Neural cell (in vitro differentiated cells): ENCODE measurements at regions not wholly inside any gene's neighbourhood (a gene's known extent, or its start where the extent isn't known, plus 50 kb on each side); places are given as distances from the start of the nearest gene placed in this dataset.

Experiments used
- H2AFZ ChIP-seq: fragments of 200-600, 300-800 bp; sonication (generic), shearing (Covaris generic); 2 replicates; pipeline ENCODE4 v1.6.0; 2014; ENCODE audit warnings: low read depth, mild to moderate bottlenecking, antibody characterized with exemption, low read length, moderate library complexity
- H3F3A ChIP-seq: fragments of 200-600 bp; shearing (Covaris generic); 2 replicates; pipeline ENCODE4 v1.6.1; 2016; ENCODE audit warnings: mild to moderate bottlenecking, moderate library complexity, mixed read lengths, antibody characterized with exemption, low read length; ENCODE audit not compliant: insufficient read depth, poor library complexity, severe bottlenecking
- H3K27ac ChIP-seq: fragments of 200-600, 300-800 bp; sonication (generic), shearing (Covaris generic); 2 replicates; pipeline ENCODE4 v1.5.1; 2014; ENCODE audit warnings: mild to moderate bottlenecking, low read length, moderate library complexity
- H3K27me3 ChIP-seq: fragments of 300-800, 200-600 bp; sonication (generic), shearing (Covaris generic); 2 replicates; pipeline ENCODE4 v1.6.0; 2014; ENCODE audit warnings: mild to moderate bottlenecking, low read depth, low read length, moderate library complexity; ENCODE audit not compliant: insufficient read depth
- H3K36me3 ChIP-seq: fragments of 300-800, 200-600 bp; sonication (generic), shearing (Covaris generic); 2 replicates; pipeline ENCODE4 v1.5.1; 2014; ENCODE audit warnings: mild to moderate bottlenecking, antibody characterized with exemption, low read length, moderate library complexity; ENCODE audit not compliant: insufficient read depth
- H3K4me2 ChIP-seq: fragments of 300-800, 200-600 bp; sonication (generic), shearing (Covaris generic); 2 replicates; pipeline ENCODE4 v1.6.0; 2014; ENCODE audit warnings: mild to moderate bottlenecking, low read length
- H3K4me3 ChIP-seq: fragments of 300-800, 200-600 bp; sonication (generic), shearing (Covaris generic); 2 replicates; pipeline ENCODE4 v1.5.1; 2014; ENCODE audit warnings: mild to moderate bottlenecking, low read length, moderate library complexity
- H3K79me2 ChIP-seq: fragments of 200-600 bp; shearing (Covaris generic); replicated peaks from 2 replicates; pipeline ENCODE4 v1.6.0; 2014; ENCODE audit warnings: mild to moderate bottlenecking, low read length, moderate library complexity; ENCODE audit not compliant: insufficient read depth
- H3K9ac ChIP-seq: fragments of 300-800, 200-600 bp; sonication (generic), shearing (Covaris generic); 2 replicates; pipeline ENCODE4 v1.6.1; 2016; ENCODE audit warnings: mild to moderate bottlenecking, low read length, mixed read lengths
- H3K9me2 ChIP-seq: fragments of 200-600 bp; shearing (Covaris generic); 2 replicates; pipeline ENCODE4 v1.6.1; 2016; ENCODE audit warnings: mild to moderate bottlenecking, low read length, mixed read lengths; ENCODE audit not compliant: insufficient read depth
- H3K9me3 ChIP-seq: fragments of 200-600, 300-800 bp; sonication (generic), shearing (Covaris generic); 2 replicates; pipeline ENCODE4 v1.6.1; 2016; ENCODE audit warnings: mild to moderate bottlenecking, mixed run types, low read length, moderate library complexity, mixed read lengths
- H4K20me1 ChIP-seq: fragments of 200-600 bp; shearing (Covaris generic); 2 replicates; pipeline ENCODE4 v1.6.1; 2016; ENCODE audit warnings: mild to moderate bottlenecking, mixed run types; ENCODE audit not compliant: insufficient read depth
- CTCF ChIP-seq: fragments of 450-650 bp; IDR thresholded peaks from 2 replicates; pipeline ENCODE4 v1.5.1; 2014; ENCODE audit warnings: antibody characterized with exemption, mild to moderate bottlenecking, moderate library complexity; ENCODE audit not compliant: poor library complexity, severe bottlenecking
- EP300 ChIP-seq: fragments of 450-650 bp; conservative IDR thresholded peaks from 2 replicates; pipeline ENCODE4 v1.6.1; 2014; ENCODE audit warnings: antibody characterized with exemption, mild to moderate bottlenecking, moderate library complexity; ENCODE audit not compliant: poor library complexity, severe bottlenecking
- EZH2 ChIP-seq: fragments of 200-600, 300-800 bp; shearing (Covaris generic), sonication (generic); IDR thresholded peaks from 2 replicates; pipeline ENCODE4 v1.6.1; 2014; ENCODE audit warnings: antibody characterized with exemption, low read length, borderline replicate concordance, mild to moderate bottlenecking; ENCODE audit not compliant: insufficient read depth, poor library complexity, severe bottlenecking
- MXI1 ChIP-seq: fragments of 450-650 bp; conservative IDR thresholded peaks from 2 replicates; pipeline ENCODE4 v1.6.1; 2014; ENCODE audit warnings: antibody characterized with exemption, mild to moderate bottlenecking; ENCODE audit not compliant: poor library complexity, severe bottlenecking
- POLR2AphosphoS5 ChIP-seq: IDR thresholded peaks from 2 replicates; pipeline ENCODE4 v1.6.1; 2012
- RAD21 ChIP-seq: fragments of 450-650 bp; conservative IDR thresholded peaks from 2 replicates; pipeline ENCODE4 v1.6.1; 2014; ENCODE audit warnings: antibody characterized with exemption, mild to moderate bottlenecking, moderate library complexity
- REST ChIP-seq: IDR thresholded peaks from 2 replicates; pipeline ENCODE4 v1.6.1; 2012; ENCODE audit warnings: borderline replicate concordance
- SMC3 ChIP-seq: fragments of 450-650 bp; conservative IDR thresholded peaks from 2 replicates; pipeline ENCODE4 v1.6.1; 2014; ENCODE audit warnings: antibody characterized with exemption, mild to moderate bottlenecking, moderate library complexity; ENCODE audit not compliant: poor library complexity
- TAF1 ChIP-seq: IDR thresholded peaks from 2 replicates; pipeline ENCODE4 v1.6.1; 2012; ENCODE audit warnings: low read depth

- Histone ChIP-seq H3K9ac (peak overlapping the region; percentile 21), H3K4me3 (peak overlapping the region; percentile 30), H4K20me1 (no peaks in the 10 kb centered on the region), H3K9me2 (no peaks in the 10 kb centered on the region), H3K79me2 (no peaks in the 10 kb centered on the region), H3F3A (peaks cover 9% of the 10 kb centered on the region), H3K4me2 (peak overlapping the region; percentile 38), H3K27me3 (no peaks in the 10 kb centered on the region), H3K36me3 (no peaks in the 10 kb centered on the region), H3K9me3 (no peaks in the 10 kb centered on the region), H3K27ac (peak overlapping the region; percentile 68), H2AFZ (no peak overlapping the region)
- TF ChIP-seq POLR2AphosphoS5 = no peak
- no peak for TF ChIP-seq MXI1
- TF ChIP-seq CTCF = no peak
Measured at GRCh38 chr15:37339856-37340255, 239.5 kb upstream of the MEIS2 start.

- no peaks in the 10 kb centered on the region for H3K36me3 ChIP-seq
- H3K4me3 ChIP-seq = peak overlapping the region; percentile 30
- no peaks in the 10 kb centered on the region for H4K20me1 ChIP-seq
- H3K9ac ChIP-seq = no peak overlapping the region
- H3K27me3 ChIP-seq = no peaks in the 10 kb centered on the region
- peaks cover 9% of the 10 kb centered on the region for H3F3A ChIP-seq
- no peaks in the 10 kb centered on the region for H3K9me2 ChIP-seq
- no peak for TF ChIP-seq RAD21
- no peak for TF ChIP-seq POLR2AphosphoS5
- H2AFZ ChIP-seq = no peak overlapping the region
- H3K27ac ChIP-seq = peak overlapping the region; percentile 68
- H3K79me2 ChIP-seq = no peaks in the 10 kb centered on the region
- no peak overlapping the region for H3K4me2 ChIP-seq
- no peaks in the 10 kb centered on the region for H3K9me3 ChIP-seq
Measured at GRCh38 chr15:37340438-37340837, 240.1 kb upstream of the MEIS2 start.

GRCh38 chr15:37359101-37359892, 258.9 kb upstream of the MEIS2 start:
- Histone ChIP-seq H3K79me2 (peaks cover 23% of the 10 kb centered on the region), H3K27me3 (no peaks in the 10 kb centered on the region), H3K36me3 (no peaks in the 10 kb centered on the region), H3K4me3 (peak overlapping the region; percentile 18), H3F3A (peaks cover 10% of the 10 kb centered on the region), H3K9me3 (no peaks in the 10 kb centered on the region), H3K9me2 (no peaks in the 10 kb centered on the region), H3K9ac (peak overlapping the region; percentile 72), H4K20me1 (no peaks in the 10 kb centered on the region), H2AFZ (no peak overlapping the region), H3K4me2 (peak overlapping the region; percentile 62), H3K27ac (peak overlapping the region; percentile 97)
- TF ChIP-seq POLR2AphosphoS5 (peak; percentile 82), EZH2 (no peak), RAD21 (no peak), TAF1 (peak; percentile 65), EP300 (peak; percentile 100), CTCF (peak; percentile 20), REST (peak; percentile 98), SMC3 (no peak), MXI1 (no peak)
